A549 (cell line): ENCODE measurements at regions not wholly inside any gene's neighbourhood (a gene's known extent, or its start where the extent isn't known, plus 50 kb on each side); places are given as distances from the start of the nearest gene placed in this dataset.

ENCODE experiments used
- ESRRA ChIP-seq: fragments of 150-350 bp; IDR thresholded peaks from 2 replicates; pipeline ENCODE4 v1.6.1; 2014; ENCODE audit warnings: mild to moderate bottlenecking, low read length, borderline replicate concordance
- MAZ ChIP-seq: fragments of 150-350 bp; IDR thresholded peaks from 2 replicates; pipeline ENCODE4 v1.6.1; 2014; ENCODE audit warnings: antibody characterized with exemption, low read depth, low read length, borderline replicate concordance
- TF ChIP-seq, protein P1 (sequence below): fragments of >200 bp; sonication (Bioruptor Twin); formaldehyde crosslinking; IDR thresholded peaks from 3 replicates; pipeline ENCODE4 v1.5.1; 2016

DNA sequence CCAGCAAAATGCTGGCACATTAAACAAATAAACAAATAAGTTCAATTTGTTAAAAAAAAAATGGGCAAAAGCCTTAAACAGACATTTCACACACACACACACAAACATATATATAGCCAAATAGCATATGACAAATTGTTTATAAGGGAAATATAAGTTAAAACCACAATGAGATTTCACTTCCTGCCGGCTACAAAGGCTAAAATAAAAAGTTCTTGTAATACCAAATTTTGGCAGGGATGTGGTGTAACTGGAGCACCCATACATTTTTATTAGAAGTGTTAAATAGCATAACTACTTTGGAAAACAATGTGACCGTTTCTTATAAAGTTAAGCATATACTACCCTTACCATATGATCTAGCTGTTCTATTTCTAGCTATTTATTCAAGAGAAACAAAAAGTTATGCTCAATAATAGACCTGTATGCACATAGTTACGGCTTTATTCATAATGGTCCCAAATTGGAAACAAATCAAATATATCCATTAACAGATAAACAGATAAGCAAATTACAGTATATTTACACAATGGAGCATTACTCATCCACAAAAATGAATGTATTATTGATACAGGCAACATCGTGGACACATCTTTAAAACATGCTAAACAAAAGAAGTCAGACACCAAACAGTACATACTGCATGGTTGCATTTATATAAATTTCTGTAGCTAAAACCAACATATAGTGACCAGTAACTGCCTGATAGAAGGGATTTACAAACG lies 93.9 kb downstream of the EOMES start:
- TF ChIP-seq ESRRA (no peak), MAZ (no peak)
- TF ChIP-seq, protein P1, sequence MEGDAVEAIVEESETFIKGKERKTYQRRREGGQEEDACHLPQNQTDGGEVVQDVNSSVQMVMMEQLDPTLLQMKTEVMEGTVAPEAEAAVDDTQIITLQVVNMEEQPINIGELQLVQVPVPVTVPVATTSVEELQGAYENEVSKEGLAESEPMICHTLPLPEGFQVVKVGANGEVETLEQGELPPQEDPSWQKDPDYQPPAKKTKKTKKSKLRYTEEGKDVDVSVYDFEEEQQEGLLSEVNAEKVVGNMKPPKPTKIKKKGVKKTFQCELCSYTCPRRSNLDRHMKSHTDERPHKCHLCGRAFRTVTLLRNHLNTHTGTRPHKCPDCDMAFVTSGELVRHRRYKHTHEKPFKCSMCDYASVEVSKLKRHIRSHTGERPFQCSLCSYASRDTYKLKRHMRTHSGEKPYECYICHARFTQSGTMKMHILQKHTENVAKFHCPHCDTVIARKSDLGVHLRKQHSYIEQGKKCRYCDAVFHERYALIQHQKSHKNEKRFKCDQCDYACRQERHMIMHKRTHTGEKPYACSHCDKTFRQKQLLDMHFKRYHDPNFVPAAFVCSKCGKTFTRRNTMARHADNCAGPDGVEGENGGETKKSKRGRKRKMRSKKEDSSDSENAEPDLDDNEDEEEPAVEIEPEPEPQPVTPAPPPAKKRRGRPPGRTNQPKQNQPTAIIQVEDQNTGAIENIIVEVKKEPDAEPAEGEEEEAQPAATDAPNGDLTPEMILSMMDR, result no peak
